OCI-LY3 (cell line): ENCODE measurements at regions not wholly inside any gene's neighbourhood (a gene's known extent, or its start where the extent isn't known, plus 50 kb on each side); places are given as distances from the start of the nearest gene placed in this dataset.
"Not testable (repeated sequence)": the region's sequence is repeated elsewhere in the genome, so short reads cannot be mapped to it uniquely, and the experiment has no call there.

ENCODE experiments used
- H2AFZ ChIP-seq: fragments of 200-600, 300-600 bp; shearing (Covaris generic); 2 replicates; pipeline ENCODE4 v1.6.0; 2014; ENCODE audit warnings: antibody characterized with exemption, low read depth, low read length
- H3K27ac ChIP-seq: fragments of 200-600, 300-600 bp; sonication (generic); 2 replicates; pipeline ENCODE4 v1.5.1; 2014; ENCODE audit warnings: mild to moderate bottlenecking, low read length, moderate library complexity, mixed read lengths
- H3K27me3 ChIP-seq: fragments of 200-600, 300-600 bp; sonication (generic); 2 replicates; pipeline ENCODE4 v1.6.1; 2014; ENCODE audit warnings: low read depth, low read length, mixed read lengths
- H3K36me3 ChIP-seq: fragments of 200-600, 300-600 bp; sonication (generic); replicated peaks from 2 replicates; pipeline ENCODE3; 2014; ENCODE audit warnings: low read depth, low read length, mixed read lengths
- H3K4me1 ChIP-seq: fragments of 300-600, 200-600 bp; sonication (generic); 2 replicates; pipeline ENCODE4 v1.6.1; 2014; ENCODE audit warnings: low read length, mixed read lengths
- H3K4me2 ChIP-seq: fragments of 200-600, 300-600 bp; sonication (generic); 2 replicates; pipeline ENCODE4 v1.6.1; 2014; ENCODE audit warnings: low read length, mixed read lengths
- H3K4me3 ChIP-seq: fragments of 300-600, 200-600 bp; sonication (generic); 2 replicates; pipeline ENCODE4 v1.5.1; 2014; ENCODE audit warnings: antibody characterized with exemption, mild to moderate bottlenecking, low read length, moderate library complexity
- H3K79me2 ChIP-seq: fragments of 300-600, 200-600 bp; shearing (Covaris generic); 2 replicates; pipeline ENCODE4 v1.6.1; 2014; ENCODE audit warnings: mild to moderate bottlenecking, low read length, mixed read lengths
- H3K9ac ChIP-seq: fragments of 300-600, 200-600 bp; shearing (Covaris generic); 2 replicates; pipeline ENCODE4 v1.6.0; 2014; ENCODE audit warnings: mild to moderate bottlenecking, low read length, moderate library complexity
- H3K9me3 ChIP-seq: fragments of 200-600, 300-600 bp; shearing (Covaris generic); 2 replicates; pipeline ENCODE4 v1.6.1; 2014; ENCODE audit warnings: low read length, mixed read lengths; ENCODE audit not compliant: insufficient read depth
- H4K20me1 ChIP-seq: fragments of 200-600, 300-600 bp; sonication (generic); 2 replicates; pipeline ENCODE4 v1.6.1; 2016; ENCODE audit warnings: low read length, mixed read lengths; ENCODE audit not compliant: insufficient read depth
- CTCF ChIP-seq: fragments of 200-600, 300-600 bp; sonication (generic); IDR thresholded peaks from 2 replicates; pipeline ENCODE4 v1.5.1; 2014; ENCODE audit warnings: antibody characterized with exemption, low read length, low read depth
- EZH2phosphoT487 ChIP-seq: fragments of 200-600 bp; shearing (Covaris generic); IDR thresholded peaks from 2 replicates; pipeline ENCODE4 v1.6.1; 2018; ENCODE audit warnings: antibody characterized with exemption, mixed run types, low read depth

GRCh38 chr5:148751025-148751424 is 75.4 kb upstream of the ADRB2 start:
- H3K9me3 ChIP-seq, result no peaks in the 10 kb centered on the region
- no peak for TF ChIP-seq CTCF
- no peak for TF ChIP-seq EZH2phosphoT487
- no peak overlapping the region for H3K27ac ChIP-seq
- no peak overlapping the region for H3K4me2 ChIP-seq
- no peak overlapping the region for H2AFZ ChIP-seq
- no peaks in the 10 kb centered on the region for H4K20me1 ChIP-seq
- no peak overlapping the region for H3K9ac ChIP-seq
- H3K4me3 ChIP-seq, result no peak overlapping the region
- peaks cover 24% of the 10 kb centered on the region for H3K4me1 ChIP-seq
- H3K27me3 ChIP-seq, result peaks cover 17% of the 10 kb centered on the region
- H3K79me2 ChIP-seq, result no peaks in the 10 kb centered on the region
- no peaks in the 10 kb centered on the region for H3K36me3 ChIP-seq

GRCh38 chr5:148752375-148752774 is 74.0 kb upstream of the ADRB2 start:
- not testable (repeated sequence) for H4K20me1 ChIP-seq, H3K79me2 ChIP-seq, H3K9me3 ChIP-seq, H3K9ac ChIP-seq, H2AFZ ChIP-seq, H3K36me3 ChIP-seq, H3K27ac ChIP-seq, H3K4me3 ChIP-seq, H3K4me2 ChIP-seq
- Histone ChIP-seq H3K27me3 (peaks cover 17% of the 10 kb centered on the region), H3K4me1 (peaks cover 12% of the 10 kb centered on the region)

- no peak overlapping the region for H3K4me3 ChIP-seq
- H3K27ac ChIP-seq, result no peak overlapping the region
- H3K27me3 ChIP-seq, result no peaks in the 10 kb centered on the region
- no peaks in the 10 kb centered on the region for H3K79me2 ChIP-seq
- no peak overlapping the region for H2AFZ ChIP-seq
- no peak overlapping the region for H3K4me2 ChIP-seq
- H3K9ac ChIP-seq, result no peak overlapping the region
- no peaks in the 10 kb centered on the region for H3K9me3 ChIP-seq
- TF ChIP-seq EZH2phosphoT487 (no peak), CTCF (no peak)
- H4K20me1 ChIP-seq, result no peaks in the 10 kb centered on the region
- H3K36me3 ChIP-seq, result no peaks in the 10 kb centered on the region
- H3K4me1 ChIP-seq, result no peaks in the 10 kb centered on the region
These were observed 67.3 kb upstream of the ADRB2 start for GRCh38 chr5:148759101-148759500.

- Histone ChIP-seq H2AFZ (no peak overlapping the region), H3K4me2 (no peak overlapping the region), H3K9ac (no peak overlapping the region)
These were observed 65.3 kb upstream of the ADRB2 start for GRCh38 chr5:148760945-148761638.

More at GRCh38 chr5:148760945-148761638, 65.3 kb upstream of the ADRB2 start:
- Histone ChIP-seq H3K27me3 (no peaks in the 10 kb centered on the region), H3K79me2 (no peaks in the 10 kb centered on the region), H3K4me3 (no peak overlapping the region), H3K27ac (no peak overlapping the region), H3K9me3 (no peaks in the 10 kb centered on the region), H3K4me1 (peaks cover 1% of the 10 kb centered on the region), H4K20me1 (no peaks in the 10 kb centered on the region), H3K36me3 (no peaks in the 10 kb centered on the region)
- TF ChIP-seq CTCF, result no peak
- no peak for TF ChIP-seq EZH2phosphoT487
